ENCODE measurements at regions not wholly inside any gene's neighbourhood (a gene's known extent, or its start where the extent isn't known, plus 50 kb on each side); places are given as distances from the start of the nearest gene placed in this dataset.

DNA sequence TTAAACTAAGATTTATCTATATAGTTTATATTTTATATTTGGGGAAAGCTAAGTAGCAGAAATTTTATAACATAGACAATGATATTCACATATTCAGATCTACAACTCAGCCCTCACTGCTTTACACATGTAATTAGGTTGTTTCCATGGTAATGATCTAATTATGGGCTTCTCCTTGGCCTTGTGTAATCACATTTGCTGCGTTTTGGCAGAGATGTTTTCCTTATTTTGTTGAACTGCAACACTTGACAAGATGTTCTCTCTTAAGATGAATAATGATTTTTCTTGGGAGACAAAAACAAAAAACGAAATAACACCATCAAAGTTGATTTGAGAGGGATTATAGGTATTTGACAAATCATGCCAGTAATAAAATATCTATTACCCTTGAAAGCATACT, 635.6 kb upstream of the TBL1XR1 start:
- H3K27ac ChIP-seq: no peak overlapping the region
- WGBS, 2 donors: 32 to 41% methylated on average over 2 of the region's 2 CpGs
- no peak overlapping the region for H3K4me3 ChIP-seq
- no peaks in the 10 kb centered on the region for H3K36me3 ChIP-seq (ENCODE audit: low read depth, missing control alignments)
- intact Hi-C loops (cut with DNase I; ENCODE audit: low total_unique reads): no loop called here
- H3K9me3 ChIP-seq: no peaks in the 10 kb centered on the region
- no peaks in the 10 kb centered on the region for H3K27me3 ChIP-seq
- H3K4me1 ChIP-seq: no peaks in the 10 kb centered on the region
- TF ChIP-seq, protein P1, sequence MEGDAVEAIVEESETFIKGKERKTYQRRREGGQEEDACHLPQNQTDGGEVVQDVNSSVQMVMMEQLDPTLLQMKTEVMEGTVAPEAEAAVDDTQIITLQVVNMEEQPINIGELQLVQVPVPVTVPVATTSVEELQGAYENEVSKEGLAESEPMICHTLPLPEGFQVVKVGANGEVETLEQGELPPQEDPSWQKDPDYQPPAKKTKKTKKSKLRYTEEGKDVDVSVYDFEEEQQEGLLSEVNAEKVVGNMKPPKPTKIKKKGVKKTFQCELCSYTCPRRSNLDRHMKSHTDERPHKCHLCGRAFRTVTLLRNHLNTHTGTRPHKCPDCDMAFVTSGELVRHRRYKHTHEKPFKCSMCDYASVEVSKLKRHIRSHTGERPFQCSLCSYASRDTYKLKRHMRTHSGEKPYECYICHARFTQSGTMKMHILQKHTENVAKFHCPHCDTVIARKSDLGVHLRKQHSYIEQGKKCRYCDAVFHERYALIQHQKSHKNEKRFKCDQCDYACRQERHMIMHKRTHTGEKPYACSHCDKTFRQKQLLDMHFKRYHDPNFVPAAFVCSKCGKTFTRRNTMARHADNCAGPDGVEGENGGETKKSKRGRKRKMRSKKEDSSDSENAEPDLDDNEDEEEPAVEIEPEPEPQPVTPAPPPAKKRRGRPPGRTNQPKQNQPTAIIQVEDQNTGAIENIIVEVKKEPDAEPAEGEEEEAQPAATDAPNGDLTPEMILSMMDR (IDR thresholded peaks at IDR 0.05): no peak
- no peak for TF ChIP-seq POLR2A (IDR thresholded peaks at IDR 0.05)
- no peak for DNase-seq

DNA sequence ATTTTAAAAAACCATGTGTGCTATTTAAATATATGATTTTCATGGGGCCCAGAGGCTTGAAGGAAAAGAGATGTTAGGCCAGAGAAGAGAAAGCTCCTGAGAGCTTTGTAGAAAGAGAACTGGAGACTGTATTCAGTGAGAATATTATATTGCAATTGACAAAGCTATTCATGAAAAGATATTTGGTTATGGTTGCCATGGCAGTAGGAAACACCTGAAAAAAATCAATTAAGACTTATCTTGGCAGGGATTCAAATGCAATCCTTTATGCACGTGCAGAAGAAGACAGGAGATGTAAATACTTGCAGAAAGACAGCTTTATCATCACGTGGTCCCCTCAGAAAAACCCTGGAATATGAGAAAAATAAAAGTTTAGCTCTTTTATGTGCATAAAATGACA, 636.0 kb upstream of the TBL1XR1 start:
- Histone ChIP-seq H3K27me3 (no peaks in the 10 kb centered on the region), H3K4me1 (no peaks in the 10 kb centered on the region), H3K9me3 (no peaks in the 10 kb centered on the region), H3K4me3 (no peak overlapping the region), H3K36me3 (ENCODE audit: low read depth, missing control alignments) (no peaks in the 10 kb centered on the region), H3K27ac (no peak overlapping the region)
- TF ChIP-seq, protein P1 (IDR thresholded peaks at IDR 0.05): no peak
- no peak for TF ChIP-seq POLR2A (IDR thresholded peaks at IDR 0.05)
- intact Hi-C loops (cut with DNase I; ENCODE audit: low total_unique reads): no loop called here
- DNase-seq: no peak
- 28 to 39% methylated on average over 2 of the region's 2 CpGs for WGBS, 2 donors

GRCh38 chr3:177835008-177835407, 637.7 kb upstream of the TBL1XR1 start:
- no peak for DNase-seq
- H3K27ac ChIP-seq: no peak overlapping the region
- intact Hi-C loops (cut with DNase I; ENCODE audit: low total_unique reads): no loop called here

GRCh38 chr3:177835917-177836316, 638.6 kb upstream of the TBL1XR1 start:
- H3K27me3 ChIP-seq: no peaks in the 10 kb centered on the region
- TF ChIP-seq, protein P1 (IDR thresholded peaks at IDR 0.05): no peak
- no peak for TF ChIP-seq POLR2A (IDR thresholded peaks at IDR 0.05)
- no peaks in the 10 kb centered on the region for H3K9me3 ChIP-seq
- no peaks in the 10 kb centered on the region for H3K36me3 ChIP-seq (ENCODE audit: low read depth, missing control alignments)
- no peak overlapping the region for H3K27ac ChIP-seq
- H3K4me3 ChIP-seq: no peak overlapping the region
- intact Hi-C loops (cut with DNase I; ENCODE audit: low total_unique reads): no loop called here
- DNase-seq: no peak
- 87 to 90% methylated on average over 1 of the region's 1 CpG for WGBS, 2 donors
- no peaks in the 10 kb centered on the region for H3K4me1 ChIP-seq

More at GRCh38 chr3:177835008-177835407, 637.7 kb upstream of the TBL1XR1 start:
- H3K27me3 ChIP-seq: no peaks in the 10 kb centered on the region
- H3K4me3 ChIP-seq: no peak overlapping the region
- no peaks in the 10 kb centered on the region for H3K4me1 ChIP-seq
- H3K36me3 ChIP-seq (ENCODE audit: low read depth, missing control alignments): no peaks in the 10 kb centered on the region
- H3K9me3 ChIP-seq: no peaks in the 10 kb centered on the region
- TF ChIP-seq POLR2A (IDR thresholded peaks at IDR 0.05): no peak
- TF ChIP-seq, protein P1 (IDR thresholded peaks at IDR 0.05): no peak
- WGBS, 2 donors: 93 to 100% methylated on average over 2 of the region's 2 CpGs

- no peak for TF ChIP-seq POLR2A (IDR thresholded peaks at IDR 0.05)
- TF ChIP-seq, protein P1 (IDR thresholded peaks at IDR 0.05): no peak
- H3K4me1 ChIP-seq: no peaks in the 10 kb centered on the region
- no peaks in the 10 kb centered on the region for H3K27me3 ChIP-seq
- no peak overlapping the region for H3K4me3 ChIP-seq
- H3K36me3 ChIP-seq (ENCODE audit: low read depth, missing control alignments): no peaks in the 10 kb centered on the region
- no peaks in the 10 kb centered on the region for H3K9me3 ChIP-seq
- WGBS, 2 donors: 81 to 89% methylated on average over 5 of the region's 5 CpGs
- intact Hi-C loops (cut with DNase I; ENCODE audit: low total_unique reads): no loop called here
- H3K27ac ChIP-seq: no peak overlapping the region
- no peak for DNase-seq
These were observed 639.4 kb upstream of the TBL1XR1 start for GRCh38 chr3:177836671-177837070.

All from testis (tissue), 2 donors.